Mesenchymal stem cell (in vitro differentiated cells and primary cell): ENCODE measurements at regions not wholly inside any gene's neighbourhood (a gene's known extent, or its start where the extent isn't known, plus 50 kb on each side); places are given as distances from the start of the nearest gene placed in this dataset.

ENCODE experiments used
- DNase-seq: peaks from one replicate; pipeline ENCODE4 v3.0.0-alpha.2; 2013
- H2AFZ ChIP-seq: one replicate; pipeline ENCODE4 v1.6.1; 2013; ENCODE audit warnings: low read depth, mild to moderate bottlenecking, control low read depth, inconsistent platforms, low read length, moderate library complexity
- H2AK5ac ChIP-seq: 2 replicates; pipeline ENCODE4 v1.6.1; 2013; ENCODE audit warnings: low read length, moderate library complexity, mild to moderate bottlenecking, inconsistent platforms; ENCODE audit not compliant: severe bottlenecking
- H2BK120ac ChIP-seq: one replicate; pipeline ENCODE4 v1.6.1; 2013; ENCODE audit warnings: low read depth, mild to moderate bottlenecking, inconsistent platforms, low read length, moderate library complexity
- H2BK12ac ChIP-seq, 2 experiments: one replicate each; pipeline ENCODE4 v1.6.1; 2013; ENCODE audit warnings: inconsistent platforms in 2 of 2, low read length in 2 of 2, mild to moderate bottlenecking in 2 of 2, moderate library complexity in 2 of 2, control low read depth in 1 of 2
- H2BK15ac ChIP-seq: one replicate; pipeline ENCODE4 v1.6.1; 2013; ENCODE audit warnings: mild to moderate bottlenecking, low read depth, inconsistent platforms; ENCODE audit not compliant: poor library complexity, severe bottlenecking
- H2BK5ac ChIP-seq: 2 replicates; pipeline ENCODE4 v1.6.1; 2013; ENCODE audit warnings: low read depth, mild to moderate bottlenecking, low read length, control low read depth, inconsistent platforms; ENCODE audit not compliant: poor library complexity, severe bottlenecking
- H3K14ac ChIP-seq, 2 experiments: one replicate each; pipeline ENCODE4 v1.6.1; 2013; ENCODE audit warnings: inconsistent platforms in 2 of 2, low read length in 2 of 2, control low read depth in 1 of 2, mild to moderate bottlenecking in 1 of 2, moderate library complexity in 1 of 2
- H3K18ac ChIP-seq, 2 experiments: one replicate each; pipeline ENCODE4 v1.6.1; 2013; ENCODE audit warnings: inconsistent platforms in 2 of 2, low read length in 2 of 2, control low read depth in 1 of 2, low read depth in 1 of 2, mild to moderate bottlenecking in 1 of 2
- H3K23ac ChIP-seq, 2 experiments: one replicate each; pipeline ENCODE4 v1.6.1; 2013; ENCODE audit warnings: inconsistent platforms in 2 of 2, low read length in 2 of 2, mild to moderate bottlenecking in 2 of 2, moderate library complexity in 2 of 2, control low read depth in 1 of 2
- H3K27ac ChIP-seq: 2 replicates; pipeline ENCODE4 v1.5.1; 2013; ENCODE audit warnings: mild to moderate bottlenecking, moderate library complexity, low read length, control low read depth, inconsistent platforms; ENCODE audit not compliant: poor library complexity, severe bottlenecking
- H3K27me3 ChIP-seq, 2 experiments: 2 replicates each; pipeline versions ENCODE4 v1.6.1 to v1.7.0; 2013; ENCODE audit warnings: low read length in 2 of 2, mild to moderate bottlenecking in 2 of 2, moderate library complexity in 2 of 2, control low read depth in 1 of 2, inconsistent platforms in 1 of 2; ENCODE audit not compliant: control insufficient read depth in 1 of 2, insufficient read depth in 1 of 2
- H3K36me3 ChIP-seq, 2 experiments: 2 replicates each; pipeline versions ENCODE4 v1.6.1 to v1.7.0; 2013; ENCODE audit warnings: low read length in 2 of 2, control low read depth in 1 of 2, inconsistent platforms in 1 of 2, low read depth in 1 of 2, mild to moderate bottlenecking in 1 of 2; ENCODE audit not compliant: insufficient read depth in 2 of 2, control insufficient read depth in 1 of 2
- H3K4ac ChIP-seq, 2 experiments: one replicate each; pipeline ENCODE4 v1.6.1; 2013; ENCODE audit warnings: inconsistent platforms in 2 of 2, low read length in 2 of 2, mild to moderate bottlenecking in 2 of 2, moderate library complexity in 2 of 2, control low read depth in 1 of 2, low read depth in 1 of 2
- H3K4me1 ChIP-seq: 2 replicates; pipeline ENCODE4 v1.6.1; 2013; ENCODE audit warnings: low read depth, low read length, control low read depth; ENCODE audit not compliant: control insufficient read depth, insufficient read depth
- H3K4me2 ChIP-seq: 2 replicates; pipeline ENCODE4 v1.6.1; 2013; ENCODE audit warnings: low read length, mild to moderate bottlenecking, inconsistent platforms; ENCODE audit not compliant: poor library complexity, severe bottlenecking
- H3K4me3 ChIP-seq, 2 experiments: 2 replicates each; pipeline versions ENCODE4 v1.5.1 to v1.7.0; 2013; ENCODE audit warnings: low read length in 2 of 2, mild to moderate bottlenecking in 2 of 2, control low read depth in 1 of 2, low read depth in 1 of 2; ENCODE audit not compliant: insufficient read depth in 1 of 2
- H3K79me1 ChIP-seq: replicated peaks from 2 replicates; pipeline ENCODE4 v1.6.1; 2013; ENCODE audit warnings: mild to moderate bottlenecking, control low read depth, low read length, inconsistent platforms; ENCODE audit not compliant: poor library complexity, severe bottlenecking
- H3K9ac ChIP-seq: 2 replicates; pipeline ENCODE4 v1.7.0; 2013; ENCODE audit warnings: mild to moderate bottlenecking, low read length, moderate library complexity
- H3K9me3 ChIP-seq: 2 replicates; pipeline ENCODE4 v1.7.0; 2013; ENCODE audit warnings: mild to moderate bottlenecking, low read length; ENCODE audit not compliant: control insufficient read depth
- H4K8ac ChIP-seq: one replicate; pipeline ENCODE4 v1.6.1; 2013; ENCODE audit warnings: inconsistent platforms, mild to moderate bottlenecking, low read length, moderate library complexity
- H4K91ac ChIP-seq: one replicate; pipeline ENCODE4 v1.6.1; 2013; ENCODE audit warnings: mild to moderate bottlenecking, low read length, inconsistent platforms
- WGBS: methylation state at CpG from one replicate; pipeline ENCODE4 v1.1.7; 2013; ENCODE audit warnings: mixed read lengths; 5-methylcytosine and 5-hydroxymethylcytosine counted together

DNA sequence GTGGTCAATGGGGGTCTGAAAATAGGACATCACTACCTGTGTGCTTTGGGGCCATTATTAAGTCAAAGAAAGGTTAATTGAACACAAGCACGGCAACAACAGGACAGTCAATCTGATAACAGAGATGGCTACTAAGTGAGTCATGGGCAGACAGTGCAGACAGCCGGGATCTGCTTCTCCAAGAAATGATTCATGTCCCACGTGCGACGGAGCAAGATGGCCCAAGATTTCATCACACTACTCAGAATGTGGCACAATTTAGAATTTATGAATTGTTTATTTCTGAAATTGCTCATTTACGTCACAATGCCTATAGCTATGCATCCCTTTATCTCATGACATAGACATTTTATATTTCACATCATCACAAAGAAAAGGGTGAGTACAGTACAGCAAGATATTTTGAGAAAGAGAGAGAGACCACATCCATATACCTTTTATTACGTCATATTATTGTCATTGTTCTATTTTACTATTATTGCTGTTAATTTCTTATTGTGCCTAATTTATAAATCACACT, 770.6 kb upstream of the NR2F2 start:
- Histone ChIP-seq H3K18ac (peak overlapping the region in 1 of 2 experiments; percentile 7), H2BK12ac (peak overlapping the region in 1 of 2 experiments; percentile 31), H3K27ac (peak overlapping the region; percentile 58), H3K79me1 (no peaks in the 10 kb centered on the region), H3K9me3 (no peaks in the 10 kb centered on the region), H2BK120ac (no peak overlapping the region), H3K27me3 (no peaks in the 10 kb centered on the region), H3K4me3 (no peak overlapping the region), H3K4me1 (peaks cover 2% of the 10 kb centered on the region), H3K14ac (no peak overlapping the region), H4K91ac (no peak overlapping the region), H3K4ac (no peak overlapping the region), H2BK15ac (no peak overlapping the region), H3K36me3 (no peaks in the 10 kb centered on the region), H4K8ac (no peak overlapping the region), H3K9ac (peak overlapping the region; percentile 51), H2AFZ (no peak overlapping the region), H2BK5ac (no peak overlapping the region), H3K23ac (no peak overlapping the region), H3K4me2 (no peak overlapping the region), H2AK5ac (no peak overlapping the region)
- 1% methylated on average over 6 of the region's 7 CpGs for WGBS
- peak; percentile 97 for DNase-seq

DNA sequence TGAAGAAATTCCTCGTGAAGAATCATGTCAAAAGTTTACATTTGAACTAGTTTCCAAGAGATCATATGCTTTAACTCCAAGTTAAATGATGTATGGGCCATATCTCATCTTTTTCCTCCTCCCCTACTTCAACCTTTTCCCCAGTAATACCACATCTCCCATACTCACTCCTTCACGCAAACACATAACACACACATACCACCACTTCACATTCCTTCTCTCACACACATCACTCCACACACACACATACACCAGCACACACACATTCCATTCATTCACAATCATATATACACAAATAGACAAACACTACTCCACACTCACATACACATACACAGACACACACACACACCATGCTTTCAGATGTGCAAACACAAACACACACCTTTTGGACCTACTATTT, 769.0 kb upstream of the NR2F2 start:
- H3K14ac ChIP-seq = no peak overlapping the region

DNA sequence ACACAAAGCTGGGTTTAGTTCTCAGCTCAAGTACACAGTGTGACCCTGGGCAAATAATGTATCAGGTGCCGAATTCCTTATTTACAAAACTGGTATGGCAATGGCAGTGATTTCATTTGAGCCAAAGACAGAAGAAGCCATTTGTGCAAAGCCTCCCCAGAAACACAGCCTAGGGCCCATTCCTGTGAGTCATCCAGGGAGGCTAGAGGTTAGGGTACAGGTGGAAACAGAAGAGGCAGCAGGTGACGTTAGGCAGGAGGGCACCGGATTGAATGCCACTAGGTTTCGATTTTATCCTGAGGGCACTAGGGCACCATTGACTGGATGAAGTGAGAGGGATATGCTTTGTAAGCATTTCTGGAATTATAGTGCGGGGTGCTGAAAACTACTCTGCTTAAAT, 766.9 kb upstream of the NR2F2 start:
- Histone ChIP-seq H2BK5ac (no peak overlapping the region), H3K14ac (no peak overlapping the region), H3K27ac (no peak overlapping the region), H3K9ac (no peak overlapping the region), H3K79me1 (no peaks in the 10 kb centered on the region), H3K27me3 (no peaks in the 10 kb centered on the region), H2BK15ac (no peak overlapping the region), H3K4me2 (no peak overlapping the region), H3K18ac (no peak overlapping the region), H3K36me3 (no peaks in the 10 kb centered on the region), H2BK120ac (no peak overlapping the region), H2BK12ac (peak overlapping the region in 1 of 2 experiments; percentile 25), H3K23ac (no peak overlapping the region), H3K4me1 (no peaks in the 10 kb centered on the region), H2AFZ (no peak overlapping the region), H3K9me3 (no peaks in the 10 kb centered on the region), H4K8ac (peak overlapping the region; percentile 55), H4K91ac (no peak overlapping the region), H3K4me3 (no peak overlapping the region), H2AK5ac (peak overlapping the region; percentile 83), H3K4ac (no peak overlapping the region)
- DNase-seq = no peak
- 96% methylated on average over 5 of the region's 5 CpGs for WGBS

More for the DNA sequence above, 769.0 kb upstream of the NR2F2 start:
- Histone ChIP-seq H3K79me1 (no peaks in the 10 kb centered on the region), H3K9ac (no peak overlapping the region), H3K23ac (no peak overlapping the region), H3K27ac (no peak overlapping the region), H4K91ac (no peak overlapping the region), H2AFZ (no peak overlapping the region), H3K36me3 (no peaks in the 10 kb centered on the region), H3K4me1 (peaks cover 2% of the 10 kb centered on the region), H2BK15ac (no peak overlapping the region), H3K27me3 (no peaks in the 10 kb centered on the region), H3K4me2 (no peak overlapping the region), H4K8ac (no peak overlapping the region), H3K4me3 (no peak overlapping the region), H3K9me3 (no peaks in the 10 kb centered on the region), H2BK120ac (no peak overlapping the region), H3K18ac (peak overlapping the region in 1 of 2 experiments; percentile 30), H2AK5ac (no peak overlapping the region), H2BK5ac (no peak overlapping the region), H3K4ac (peak overlapping the region in 1 of 2 experiments; percentile 50), H2BK12ac (peak overlapping the region in 1 of 2 experiments; percentile 1)
- 21% methylated on average over 2 of the region's 2 CpGs for WGBS
- DNase-seq = peak; percentile 58

DNA sequence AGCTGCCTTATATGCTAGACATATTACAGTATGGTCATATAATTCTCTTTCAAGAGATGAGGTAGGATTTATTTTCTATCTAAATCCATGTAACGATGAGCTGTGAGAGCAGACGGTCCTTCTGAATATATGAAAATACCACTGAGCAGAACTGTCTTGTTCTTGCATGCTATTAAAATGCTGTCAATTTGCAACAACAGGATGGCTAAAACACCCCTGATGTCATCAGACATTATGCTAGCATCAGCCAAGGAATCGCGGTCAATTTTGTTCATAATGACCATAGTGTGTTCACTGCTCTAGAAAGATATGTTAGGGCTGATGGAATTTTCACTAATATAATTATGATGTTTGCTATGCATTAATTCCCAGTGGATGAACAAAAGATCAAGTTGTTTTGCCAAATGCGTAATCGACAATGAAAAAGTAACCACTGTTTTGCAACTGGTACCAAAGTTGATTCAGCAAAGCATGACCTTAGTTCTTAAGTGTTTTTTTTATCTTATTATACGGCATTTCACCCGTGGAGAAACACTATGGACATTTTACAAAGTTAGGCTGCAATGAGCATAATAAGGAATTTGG, 765.4 kb upstream of the NR2F2 start:
- Histone ChIP-seq H3K4ac (no peak overlapping the region), H2AFZ (no peak overlapping the region), H3K27ac (no peak overlapping the region), H3K9me3 (no peaks in the 10 kb centered on the region), H4K8ac (no peak overlapping the region), H3K4me1 (no peaks in the 10 kb centered on the region), H3K36me3 (no peaks in the 10 kb centered on the region), H2BK5ac (no peak overlapping the region), H2AK5ac (no peak overlapping the region), H2BK15ac (no peak overlapping the region), H3K79me1 (no peaks in the 10 kb centered on the region), H3K18ac (no peak overlapping the region), H3K9ac (no peak overlapping the region), H2BK12ac (no peak overlapping the region), H3K23ac (no peak overlapping the region), H4K91ac (no peak overlapping the region), H3K4me2 (no peak overlapping the region), H2BK120ac (no peak overlapping the region), H3K27me3 (no peaks in the 10 kb centered on the region), H3K4me3 (no peak overlapping the region), H3K14ac (no peak overlapping the region)
- WGBS = 98% methylated on average over 8 of the region's 8 CpGs
- DNase-seq = no peak
